ENCODE measurements at regions not wholly inside any gene's neighbourhood (a gene's known extent, or its start where the extent isn't known, plus 50 kb on each side); places are given as distances from the start of the nearest gene placed in this dataset.

DNA sequence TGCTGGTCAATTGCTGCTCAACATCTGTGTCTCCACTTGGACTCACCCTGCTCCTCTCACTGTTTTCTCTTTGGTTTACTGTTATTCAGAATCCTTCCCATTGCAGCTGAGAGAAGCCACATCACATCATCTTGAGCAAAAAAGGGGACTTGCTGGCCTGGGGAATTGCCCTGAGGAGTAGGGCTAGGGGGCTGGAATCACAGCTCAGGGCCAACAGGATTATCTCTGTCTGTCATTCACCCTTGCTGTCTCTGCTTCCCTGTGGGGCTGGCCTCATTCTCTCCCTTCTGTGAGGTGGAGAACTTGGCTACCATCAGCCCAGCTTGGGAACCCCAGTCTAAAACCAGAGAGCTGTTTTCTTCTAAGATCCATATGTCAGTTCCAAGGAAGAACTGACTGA is 140.7 kb upstream of the WNT4 start:
- Histone ChIP-seq H3K9me3 (ENCODE audit: control insufficient read depth, insufficient read depth, low read length) (peaks cover 1% of the 10 kb centered on the region), H3K27me3 (ENCODE audit: control insufficient read depth, insufficient read depth, low read length) (no peaks in the 10 kb centered on the region), H3K36me3 (ENCODE audit: control insufficient read depth, insufficient read depth, low read length) (no peaks in the 10 kb centered on the region), H3K4me1 (ENCODE audit: control insufficient read depth, insufficient read depth, low read length) (peaks cover 7% of the 10 kb centered on the region), H3K4me3 (ENCODE audit: low read depth, low read length) (no peak overlapping the region), H3K27ac (ENCODE audit: low read depth, low read length) (no peak overlapping the region)
- no peak for DNase-seq (ENCODE audit: low read depth in 4 of 6, low spot score in 6 of 6)

DNA sequence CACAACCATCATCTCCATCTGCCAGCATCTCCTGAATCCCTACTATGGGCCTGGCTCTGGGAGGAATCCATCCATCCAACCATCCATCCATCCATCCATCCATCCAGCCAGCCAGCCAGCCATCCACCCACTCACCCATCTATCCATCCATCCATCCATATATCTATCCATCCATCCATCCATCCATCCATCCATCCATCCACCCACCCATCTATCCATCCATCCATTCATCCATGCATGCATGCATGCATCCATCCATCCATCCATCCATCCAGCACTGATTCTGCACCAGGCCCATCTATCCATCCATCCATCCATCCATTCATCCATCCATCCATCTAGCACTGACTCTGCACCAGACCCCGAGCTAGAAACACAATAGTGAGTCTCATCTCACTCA is 141.3 kb upstream of the WNT4 start:
- Histone ChIP-seq H3K27ac (ENCODE audit: low read depth, low read length) (no peak overlapping the region), H3K9me3 (ENCODE audit: control insufficient read depth, insufficient read depth, low read length) (peaks cover 1% of the 10 kb centered on the region), H3K4me3 (ENCODE audit: low read depth, low read length) (no peak overlapping the region), H3K36me3 (ENCODE audit: control insufficient read depth, insufficient read depth, low read length) (no peaks in the 10 kb centered on the region), H3K4me1 (ENCODE audit: control insufficient read depth, insufficient read depth, low read length) (peaks cover 8% of the 10 kb centered on the region), H3K27me3 (ENCODE audit: control insufficient read depth, insufficient read depth, low read length) (no peaks in the 10 kb centered on the region)
- WGBS (ENCODE audit: insufficient coverage), result no CpG with 5 or more reads among the region's 1 CpG
- no peak for DNase-seq (ENCODE audit: low read depth in 4 of 6, low spot score in 6 of 6)

DNA sequence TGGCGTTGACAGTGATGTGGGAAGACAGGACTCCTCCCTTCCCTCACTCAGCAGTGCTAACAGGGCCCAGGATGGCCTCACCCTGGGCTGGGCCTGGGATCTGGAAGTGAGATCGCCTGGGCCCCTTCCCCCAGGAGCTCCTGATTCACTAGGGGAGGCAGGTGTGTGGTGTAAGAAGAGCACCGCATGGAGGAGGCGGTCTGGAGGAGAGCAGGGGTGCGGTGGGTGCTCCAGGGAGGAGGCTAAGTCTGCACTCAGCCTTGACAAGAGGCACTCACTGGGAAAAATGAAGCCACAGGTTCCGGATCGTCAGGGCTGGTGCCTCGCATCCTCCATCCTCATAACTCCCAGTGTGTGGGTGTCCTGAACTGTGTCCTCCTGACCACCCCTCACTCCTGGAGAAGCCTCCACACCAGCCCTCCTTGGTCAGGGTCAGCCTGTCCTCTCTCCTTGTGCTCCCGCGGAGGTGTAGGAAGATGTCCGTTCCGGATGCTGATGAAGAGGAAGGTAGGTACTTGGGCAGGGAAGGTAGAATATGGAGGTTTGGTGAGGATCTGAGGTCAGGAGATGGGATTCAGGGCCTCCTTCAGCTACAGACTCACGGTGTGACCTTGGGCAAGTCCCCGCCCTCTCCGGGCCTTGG is 142.1 kb upstream of the WNT4 start:
- Histone ChIP-seq H3K4me1 (ENCODE audit: control insufficient read depth, insufficient read depth, low read length) (peaks cover 8% of the 10 kb centered on the region), H3K9me3 (ENCODE audit: control insufficient read depth, insufficient read depth, low read length) (peaks cover 1% of the 10 kb centered on the region), H3K4me3 (ENCODE audit: low read depth, low read length) (no peak overlapping the region), H3K36me3 (ENCODE audit: control insufficient read depth, insufficient read depth, low read length) (no peaks in the 10 kb centered on the region), H3K27me3 (ENCODE audit: control insufficient read depth, insufficient read depth, low read length) (no peaks in the 10 kb centered on the region), H3K27ac (ENCODE audit: low read depth, low read length) (no peak overlapping the region)
- no peak for DNase-seq (ENCODE audit: low read depth in 4 of 6, low spot score in 6 of 6)
- 96% methylated on average over 11 of the region's 15 CpGs for WGBS (ENCODE audit: insufficient coverage)

- Histone ChIP-seq H3K36me3 (ENCODE audit: control insufficient read depth, insufficient read depth, low read length) (no peaks in the 10 kb centered on the region), H3K27me3 (ENCODE audit: control insufficient read depth, insufficient read depth, low read length) (no peaks in the 10 kb centered on the region), H3K9me3 (ENCODE audit: control insufficient read depth, insufficient read depth, low read length) (peaks cover 1% of the 10 kb centered on the region), H3K27ac (ENCODE audit: low read depth, low read length) (no peak overlapping the region), H3K4me3 (ENCODE audit: low read depth, low read length) (no peak overlapping the region), H3K4me1 (ENCODE audit: control insufficient read depth, insufficient read depth, low read length) (peaks cover 8% of the 10 kb centered on the region)
- WGBS (ENCODE audit: insufficient coverage), result 75% methylated on average over 37 of the region's 37 CpGs
- DNase-seq (ENCODE audit: low read depth in 4 of 6, low spot score in 6 of 6), result peak in 1 of 6 donors; percentile 29
Measured at GRCh38 chr1:22285549-22286396, 142.9 kb upstream of the WNT4 start.

GRCh38 chr1:22286491-22286890 is 143.6 kb upstream of the WNT4 start:
- Histone ChIP-seq H3K9me3 (ENCODE audit: control insufficient read depth, insufficient read depth, low read length) (peaks cover 1% of the 10 kb centered on the region), H3K27ac (ENCODE audit: low read depth, low read length) (no peak overlapping the region), H3K4me1 (ENCODE audit: control insufficient read depth, insufficient read depth, low read length) (peaks cover 8% of the 10 kb centered on the region), H3K27me3 (ENCODE audit: control insufficient read depth, insufficient read depth, low read length) (no peaks in the 10 kb centered on the region), H3K36me3 (ENCODE audit: control insufficient read depth, insufficient read depth, low read length) (no peaks in the 10 kb centered on the region), H3K4me3 (ENCODE audit: low read depth, low read length) (no peak overlapping the region)
- no peak for DNase-seq (ENCODE audit: low read depth in 4 of 6, low spot score in 6 of 6)
- 67% methylated on average over 1 of the region's 2 CpGs for WGBS (ENCODE audit: insufficient coverage)

DNA sequence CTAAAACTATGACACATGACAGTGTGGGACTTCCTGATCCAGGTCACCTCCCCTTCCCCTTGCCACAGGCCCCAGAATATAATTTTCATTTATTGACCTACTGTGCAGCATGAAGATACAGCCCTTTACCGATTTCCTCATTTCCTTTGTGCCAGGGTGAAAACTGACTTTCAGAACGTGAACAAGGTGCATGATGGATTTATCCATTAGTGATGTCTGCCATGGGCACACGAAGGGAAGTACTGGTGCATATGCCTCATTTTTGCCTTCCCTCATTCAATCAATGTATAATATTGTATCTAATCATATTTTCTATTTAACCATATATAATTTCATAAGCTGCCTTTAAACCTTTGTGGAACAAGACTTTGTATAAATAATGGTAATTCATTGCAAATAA is 144.4 kb upstream of the WNT4 start:
- WGBS (ENCODE audit: insufficient coverage), result no CpG with 5 or more reads among the region's 3 CpGs
- no peak overlapping the region for H3K27ac ChIP-seq (ENCODE audit: low read depth, low read length)
- no peak for DNase-seq (ENCODE audit: low read depth in 4 of 6, low spot score in 6 of 6)
- no peaks in the 10 kb centered on the region for H3K36me3 ChIP-seq (ENCODE audit: control insufficient read depth, insufficient read depth, low read length)
- H3K4me3 ChIP-seq (ENCODE audit: low read depth, low read length), result no peak overlapping the region
- no peaks in the 10 kb centered on the region for H3K27me3 ChIP-seq (ENCODE audit: control insufficient read depth, insufficient read depth, low read length)
- H3K4me1 ChIP-seq (ENCODE audit: control insufficient read depth, insufficient read depth, low read length), result peaks cover 8% of the 10 kb centered on the region
- peaks cover 1% of the 10 kb centered on the region for H3K9me3 ChIP-seq (ENCODE audit: control insufficient read depth, insufficient read depth, low read length)

DNA sequence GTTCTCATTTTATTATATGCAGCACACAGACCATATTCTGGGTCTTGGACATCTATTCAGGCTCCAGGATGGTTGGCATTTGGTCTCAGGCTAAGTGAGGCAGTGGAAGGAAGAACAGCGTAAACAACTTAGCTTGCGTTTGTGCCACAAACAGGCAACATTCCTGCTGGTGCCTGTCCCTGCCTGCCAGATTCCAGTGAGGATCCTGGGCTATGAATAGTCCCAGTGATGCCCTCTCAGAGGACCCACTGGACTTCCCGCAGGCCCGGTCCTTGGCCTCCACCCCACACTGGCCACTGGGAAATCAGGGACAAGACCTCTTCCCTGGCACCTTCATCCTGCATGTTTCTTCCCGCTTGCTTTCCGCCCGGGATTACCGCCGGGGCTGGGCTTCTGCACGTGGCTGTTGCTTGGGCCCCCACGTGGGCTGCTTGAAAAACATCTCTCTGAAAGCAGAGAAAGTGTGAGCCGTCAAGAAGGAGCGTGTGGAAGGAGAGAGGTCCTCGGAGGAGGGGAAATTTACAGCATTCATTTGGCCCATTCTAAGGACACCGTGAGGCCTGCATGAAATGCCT is 145.1 kb upstream of the WNT4 start:
- peak in 2 of 6 donors; percentile 28 to 36 for DNase-seq (ENCODE audit: low read depth in 4 of 6, low spot score in 6 of 6)

GRCh38 chr1:22288593-22289241 is 145.8 kb upstream of the WNT4 start:
- 100% methylated on average over 1 of the region's 4 CpGs for WGBS (ENCODE audit: insufficient coverage)
- no peak for DNase-seq (ENCODE audit: low read depth in 4 of 6, low spot score in 6 of 6)
- Histone ChIP-seq H3K27ac (ENCODE audit: low read depth, low read length) (no peak overlapping the region), H3K27me3 (ENCODE audit: control insufficient read depth, insufficient read depth, low read length) (no peaks in the 10 kb centered on the region), H3K4me1 (ENCODE audit: control insufficient read depth, insufficient read depth, low read length) (peaks cover 8% of the 10 kb centered on the region), H3K4me3 (ENCODE audit: low read depth, low read length) (no peak overlapping the region), H3K9me3 (ENCODE audit: control insufficient read depth, insufficient read depth, low read length) (peaks cover 1% of the 10 kb centered on the region), H3K36me3 (ENCODE audit: control insufficient read depth, insufficient read depth, low read length) (no peaks in the 10 kb centered on the region)

More for the DNA sequence above, 145.1 kb upstream of the WNT4 start:
- peaks cover 1% of the 10 kb centered on the region for H3K9me3 ChIP-seq (ENCODE audit: control insufficient read depth, insufficient read depth, low read length)
- no peak overlapping the region for H3K4me3 ChIP-seq (ENCODE audit: low read depth, low read length)
- H3K27ac ChIP-seq (ENCODE audit: low read depth, low read length), result no peak overlapping the region
- no peaks in the 10 kb centered on the region for H3K36me3 ChIP-seq (ENCODE audit: control insufficient read depth, insufficient read depth, low read length)
- peaks cover 8% of the 10 kb centered on the region for H3K4me1 ChIP-seq (ENCODE audit: control insufficient read depth, insufficient read depth, low read length)
- 21% methylated on average over 14 of the region's 15 CpGs for WGBS (ENCODE audit: insufficient coverage)
- no peaks in the 10 kb centered on the region for H3K27me3 ChIP-seq (ENCODE audit: control insufficient read depth, insufficient read depth, low read length)

GRCh38 chr1:22289307-22289995 is 146.6 kb upstream of the WNT4 start:
- H3K4me3 ChIP-seq (ENCODE audit: low read depth, low read length), result no peak overlapping the region
- no peak overlapping the region for H3K27ac ChIP-seq (ENCODE audit: low read depth, low read length)
- WGBS (ENCODE audit: insufficient coverage), result 76% methylated on average over 6 of the region's 11 CpGs
- DNase-seq (ENCODE audit: low read depth in 4 of 6, low spot score in 6 of 6), result no peak
- H3K27me3 ChIP-seq (ENCODE audit: control insufficient read depth, insufficient read depth, low read length), result no peaks in the 10 kb centered on the region
- H3K4me1 ChIP-seq (ENCODE audit: control insufficient read depth, insufficient read depth, low read length), result peaks cover 8% of the 10 kb centered on the region
- H3K36me3 ChIP-seq (ENCODE audit: control insufficient read depth, insufficient read depth, low read length), result no peaks in the 10 kb centered on the region
- peaks cover 1% of the 10 kb centered on the region for H3K9me3 ChIP-seq (ENCODE audit: control insufficient read depth, insufficient read depth, low read length)
